ENCODE measurements at regions not wholly inside any gene's neighbourhood (a gene's known extent, or its start where the extent isn't known, plus 50 kb on each side); places are given as distances from the start of the nearest gene placed in this dataset.

DNA sequence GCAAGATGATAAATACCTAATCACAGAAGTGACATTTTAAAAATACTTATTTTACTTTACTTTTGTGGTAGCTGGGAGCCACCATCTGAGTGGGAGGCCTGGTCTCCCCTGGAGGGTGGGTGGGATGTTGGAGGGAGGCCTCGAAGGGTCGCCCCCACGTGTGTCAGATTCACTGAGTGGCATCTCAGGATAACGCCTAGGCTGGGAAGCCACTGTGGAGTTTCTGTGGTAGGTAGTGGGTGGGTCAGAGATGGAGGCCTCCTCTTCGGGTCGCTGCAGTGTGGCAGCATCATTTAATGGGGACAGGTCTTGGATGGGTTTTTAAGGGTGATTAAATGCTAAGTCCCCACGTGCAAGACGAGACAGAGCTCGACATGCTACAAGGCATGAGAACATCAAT is 1154.8 kb upstream of the CDH18 start:
- DNase-seq, result no peak
- TF ChIP-seq, protein P1, sequence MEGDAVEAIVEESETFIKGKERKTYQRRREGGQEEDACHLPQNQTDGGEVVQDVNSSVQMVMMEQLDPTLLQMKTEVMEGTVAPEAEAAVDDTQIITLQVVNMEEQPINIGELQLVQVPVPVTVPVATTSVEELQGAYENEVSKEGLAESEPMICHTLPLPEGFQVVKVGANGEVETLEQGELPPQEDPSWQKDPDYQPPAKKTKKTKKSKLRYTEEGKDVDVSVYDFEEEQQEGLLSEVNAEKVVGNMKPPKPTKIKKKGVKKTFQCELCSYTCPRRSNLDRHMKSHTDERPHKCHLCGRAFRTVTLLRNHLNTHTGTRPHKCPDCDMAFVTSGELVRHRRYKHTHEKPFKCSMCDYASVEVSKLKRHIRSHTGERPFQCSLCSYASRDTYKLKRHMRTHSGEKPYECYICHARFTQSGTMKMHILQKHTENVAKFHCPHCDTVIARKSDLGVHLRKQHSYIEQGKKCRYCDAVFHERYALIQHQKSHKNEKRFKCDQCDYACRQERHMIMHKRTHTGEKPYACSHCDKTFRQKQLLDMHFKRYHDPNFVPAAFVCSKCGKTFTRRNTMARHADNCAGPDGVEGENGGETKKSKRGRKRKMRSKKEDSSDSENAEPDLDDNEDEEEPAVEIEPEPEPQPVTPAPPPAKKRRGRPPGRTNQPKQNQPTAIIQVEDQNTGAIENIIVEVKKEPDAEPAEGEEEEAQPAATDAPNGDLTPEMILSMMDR (IDR thresholded peaks at IDR 0.05), result no peak
- Mint-ChIP-seq H3K9me3 (no peaks in the 10 kb centered on the region), H3K4me3 (no peak overlapping the region), H3K36me3 (ENCODE audit: low read depth) (no peaks in the 10 kb centered on the region), H3K27me3 (ENCODE audit: low read depth, poor library complexity) (peaks cover 2% of the 10 kb centered on the region), H3K27ac (no peak overlapping the region), H3K4me1 (no peaks in the 10 kb centered on the region)

DNA sequence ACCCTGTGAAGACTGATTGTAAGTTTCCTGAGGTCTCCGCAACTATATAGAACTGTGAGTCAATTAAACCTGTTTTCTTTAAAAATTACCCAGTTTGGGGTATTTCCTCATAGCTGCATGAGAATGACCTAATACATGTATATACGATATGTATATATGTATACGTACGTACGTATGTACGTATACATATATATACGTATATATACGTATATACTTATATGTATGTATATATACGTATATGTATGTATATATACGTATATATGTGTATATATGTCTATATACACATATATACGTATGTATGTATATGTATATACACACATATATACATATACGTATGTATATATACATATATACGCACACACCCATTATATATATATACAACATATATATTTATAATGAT is 1153.0 kb upstream of the CDH18 start:
- no peaks in the 10 kb centered on the region for H3K9me3 Mint-ChIP-seq
- H3K4me3 Mint-ChIP-seq, result no peak overlapping the region
- no peak overlapping the region for H3K27ac Mint-ChIP-seq
- TF ChIP-seq, protein P1 (IDR thresholded peaks at IDR 0.05), result no peak
- peaks cover 2% of the 10 kb centered on the region for H3K27me3 Mint-ChIP-seq (ENCODE audit: low read depth, poor library complexity)
- no peaks in the 10 kb centered on the region for H3K36me3 Mint-ChIP-seq (ENCODE audit: low read depth)
- DNase-seq, result no peak
- no peaks in the 10 kb centered on the region for H3K4me1 Mint-ChIP-seq

DNA sequence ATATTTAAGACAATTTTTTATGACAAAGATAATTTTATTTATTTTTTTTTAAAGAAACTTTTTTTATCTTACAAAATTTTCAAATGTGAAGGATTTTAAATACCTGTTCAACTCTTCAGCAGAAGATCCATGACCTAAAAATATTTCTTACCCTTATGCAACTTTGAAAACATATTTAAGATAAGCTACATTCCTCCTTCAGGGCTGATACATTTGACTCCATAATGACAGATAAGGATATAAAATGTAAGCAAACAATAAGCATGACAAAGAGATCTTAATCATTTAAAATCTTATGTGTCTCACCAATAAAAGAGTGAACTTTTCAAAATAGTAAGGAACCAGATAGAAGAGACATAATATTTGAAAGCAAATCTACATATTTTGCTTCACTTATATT is 1138.2 kb upstream of the CDH18 start:
- Mint-ChIP-seq H3K9me3 (no peaks in the 10 kb centered on the region), H3K27me3 (ENCODE audit: low read depth, poor library complexity) (no peaks in the 10 kb centered on the region), H3K4me3 (no peak overlapping the region), H3K4me1 (no peaks in the 10 kb centered on the region), H3K36me3 (ENCODE audit: low read depth) (no peaks in the 10 kb centered on the region), H3K27ac (no peak overlapping the region)
- DNase-seq, result no peak
- TF ChIP-seq, protein P1 (IDR thresholded peaks at IDR 0.05), result no peak

DNA sequence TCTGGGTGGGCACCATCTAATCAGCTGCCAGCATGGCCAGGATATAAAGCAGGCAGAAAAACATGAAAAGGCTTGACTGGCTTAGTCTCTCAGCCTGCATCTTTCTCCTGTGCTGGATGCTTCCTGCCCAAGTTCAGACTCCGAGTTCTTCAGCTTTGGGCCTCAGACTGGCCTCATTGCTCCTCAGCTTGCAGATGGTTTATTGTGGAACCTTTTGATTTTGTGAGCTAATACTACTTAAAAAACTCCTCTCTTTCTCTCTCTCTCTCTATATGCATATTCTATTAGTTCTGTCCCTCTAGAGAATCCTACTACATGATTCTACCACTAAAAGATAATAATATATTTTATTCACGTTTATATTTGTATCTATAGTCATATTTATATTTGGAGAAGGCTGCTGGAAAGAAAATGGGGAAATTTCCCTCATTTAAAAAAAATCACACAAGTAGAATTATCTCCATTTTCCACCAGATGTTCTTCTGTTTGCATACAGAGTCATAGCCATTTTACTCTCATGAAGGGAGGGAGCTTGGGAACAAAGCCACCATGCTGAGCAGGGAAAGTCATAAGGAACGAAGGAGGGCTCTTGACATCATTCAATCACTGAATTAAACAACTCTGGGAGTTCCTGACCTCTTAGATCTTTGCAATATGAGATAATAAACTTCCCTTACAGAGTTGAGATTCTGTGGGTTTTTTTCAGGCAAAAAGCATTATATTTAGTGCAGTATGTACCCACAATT is 1137.4 kb upstream of the CDH18 start:
- no peaks in the 10 kb centered on the region for H3K27me3 Mint-ChIP-seq (ENCODE audit: low read depth, poor library complexity)
- no peak for DNase-seq
- no peak overlapping the region for H3K27ac Mint-ChIP-seq
- H3K4me3 Mint-ChIP-seq, result no peak overlapping the region
- TF ChIP-seq, protein P1 (IDR thresholded peaks at IDR 0.05), result no peak
- no peaks in the 10 kb centered on the region for H3K36me3 Mint-ChIP-seq (ENCODE audit: low read depth)
- no peaks in the 10 kb centered on the region for H3K9me3 Mint-ChIP-seq
- no peaks in the 10 kb centered on the region for H3K4me1 Mint-ChIP-seq

DNA sequence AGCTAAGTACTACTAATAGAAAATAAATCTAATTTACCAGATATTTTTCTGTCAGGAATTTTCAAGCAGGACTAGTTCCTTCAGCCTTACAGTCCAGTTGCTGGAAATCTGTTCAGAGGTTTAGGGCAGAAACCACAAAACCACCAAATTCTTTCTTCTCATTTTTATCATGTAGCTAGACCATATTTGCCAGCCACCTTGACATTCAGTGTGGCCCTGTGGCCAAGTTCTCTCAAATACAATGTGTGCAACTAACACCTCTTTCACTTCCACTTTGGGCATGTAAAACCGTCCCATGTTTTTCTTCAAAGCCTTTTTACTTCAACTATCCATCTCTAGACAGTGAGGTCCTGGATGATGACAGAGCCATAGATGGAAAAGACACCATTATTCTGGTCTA is 1133.2 kb upstream of the CDH18 start:
- TF ChIP-seq, protein P1 (IDR thresholded peaks at IDR 0.05), result no peak
- Mint-ChIP-seq H3K9me3 (peaks cover 3% of the 10 kb centered on the region), H3K27me3 (ENCODE audit: low read depth, poor library complexity) (no peaks in the 10 kb centered on the region), H3K27ac (no peak overlapping the region), H3K4me1 (no peaks in the 10 kb centered on the region), H3K36me3 (ENCODE audit: low read depth) (no peaks in the 10 kb centered on the region), H3K4me3 (no peak overlapping the region)
- no peak for DNase-seq

DNA sequence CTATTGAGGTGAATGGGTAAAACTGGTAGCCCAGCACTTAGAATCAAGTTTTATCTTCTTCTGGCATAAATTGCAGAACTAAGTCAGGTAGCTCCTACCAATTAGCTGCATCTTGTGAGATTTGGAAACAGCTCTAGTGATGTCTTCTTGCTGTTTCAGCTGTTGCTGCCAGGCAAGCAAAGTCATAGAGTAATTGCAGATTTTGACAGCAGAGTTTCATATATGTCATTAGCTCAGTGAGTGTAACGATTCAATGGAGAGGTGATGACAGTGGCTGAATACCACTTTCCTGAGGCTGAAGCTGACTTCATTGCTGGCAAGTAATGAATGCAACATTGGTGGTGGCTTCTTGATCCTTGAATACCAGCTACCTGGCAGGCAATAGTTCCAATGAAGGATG is 1109.7 kb upstream of the CDH18 start:
- H3K27ac Mint-ChIP-seq, result no peak overlapping the region
- DNase-seq, result no peak
- H3K36me3 Mint-ChIP-seq (ENCODE audit: low read depth), result no peaks in the 10 kb centered on the region
- H3K4me1 Mint-ChIP-seq, result no peaks in the 10 kb centered on the region
- H3K4me3 Mint-ChIP-seq, result no peak overlapping the region
- TF ChIP-seq, protein P1 (IDR thresholded peaks at IDR 0.05), result no peak
- no peaks in the 10 kb centered on the region for H3K9me3 Mint-ChIP-seq
- no peaks in the 10 kb centered on the region for H3K27me3 Mint-ChIP-seq (ENCODE audit: low read depth, poor library complexity)
